HG03159 (cell line): ENCODE measurements at regions not wholly inside any gene's neighbourhood (a gene's known extent, or its start where the extent isn't known, plus 50 kb on each side); places are given as distances from the start of the nearest gene placed in this dataset.

Experiments
- ATAC-seq: cut with Tn5 transposase; IDR thresholded peaks from one replicate; pipeline ENCODE4 v1.9.1; 2021; ENCODE audit warnings: mild to moderate bottlenecking, moderate library complexity; ENCODE audit not compliant: unreplicated experiment

GRCh38 chr11:24298146-24298545, 198.7 kb upstream of the LUZP2 start:
- no peak for ATAC-seq

- no peak for ATAC-seq
Measured at GRCh38 chr11:24311974-24312373, 184.9 kb upstream of the LUZP2 start.

DNA sequence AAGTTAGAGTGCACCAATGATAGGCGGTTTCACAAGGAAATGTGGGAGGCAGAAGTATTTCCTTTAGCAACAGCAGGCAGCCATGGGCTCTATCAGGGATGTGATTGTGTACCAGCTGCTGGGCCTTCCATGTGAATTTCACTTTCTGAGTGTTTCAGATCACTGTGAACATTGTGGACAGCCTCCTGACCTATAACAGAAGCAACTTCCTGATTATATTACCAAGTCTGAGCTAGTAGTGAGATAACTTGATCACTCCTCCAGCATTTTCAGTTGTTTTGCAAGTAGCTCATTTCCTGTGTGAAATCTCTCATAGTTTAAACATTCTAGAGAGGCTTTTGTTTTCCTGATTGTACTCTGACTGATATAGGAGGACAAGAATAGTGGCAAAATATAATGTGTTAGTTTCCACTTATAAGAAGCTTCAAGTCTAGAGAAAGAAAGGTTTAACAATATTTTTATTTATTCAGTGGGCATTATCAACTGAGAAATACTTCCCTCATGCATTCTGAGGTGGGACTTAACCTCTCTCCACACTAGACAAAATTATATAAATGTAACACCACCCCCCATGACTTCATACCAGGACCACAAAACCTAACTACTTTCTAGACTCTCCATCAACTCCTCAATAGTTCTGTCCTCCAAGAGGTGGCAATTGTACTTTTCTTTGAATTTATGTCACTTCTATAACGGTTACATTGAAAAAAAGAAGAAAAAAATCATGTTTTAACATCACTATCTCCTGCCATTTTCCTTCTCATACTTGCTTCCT, 184.2 kb upstream of the LUZP2 start:
- no peak for ATAC-seq

DNA sequence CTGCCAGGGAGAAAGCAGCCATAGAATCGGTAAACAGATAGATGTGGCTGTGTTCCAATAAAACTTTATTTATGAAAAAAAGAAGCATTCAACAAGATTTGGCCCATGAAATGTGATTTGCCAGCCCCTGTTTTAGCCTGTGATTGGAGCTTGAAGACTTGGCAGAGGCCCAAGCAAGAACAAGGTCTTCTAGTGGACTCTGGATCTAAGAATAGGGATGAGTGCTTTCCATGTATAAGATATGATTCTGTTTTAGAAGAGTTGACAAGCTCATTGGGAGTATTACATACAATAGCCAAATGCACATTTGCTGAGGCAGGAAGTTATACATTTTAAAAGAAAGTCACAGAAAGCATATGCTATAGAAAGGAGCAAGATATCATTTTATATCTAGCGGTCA, 175.6 kb upstream of the LUZP2 start:
- ATAC-seq: no peak

DNA sequence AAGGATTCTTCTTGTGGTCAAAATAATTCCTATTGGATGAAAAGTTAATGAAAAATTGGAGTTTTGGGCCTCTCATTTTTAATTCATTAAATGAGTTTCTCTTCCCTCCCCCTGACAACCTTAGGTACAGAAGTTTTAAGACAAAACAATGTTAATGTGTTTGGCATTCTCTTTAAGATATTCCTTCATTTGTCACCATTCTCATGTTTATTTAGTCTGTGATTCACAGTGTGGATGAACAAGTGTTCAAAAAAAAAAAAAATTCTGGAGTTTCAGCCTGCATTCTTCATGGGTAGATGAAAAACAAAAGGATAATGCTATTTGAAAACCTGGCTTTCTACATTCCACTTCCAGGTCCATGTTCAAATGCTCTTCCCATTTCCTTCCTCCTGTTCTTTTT, 172.6 kb upstream of the LUZP2 start:
- no peak for ATAC-seq

GRCh38 chr11:24344222-24344621, 152.6 kb upstream of the LUZP2 start:
- ATAC-seq: no peak

GRCh38 chr11:24348908-24349307, 147.9 kb upstream of the LUZP2 start:
- no peak for ATAC-seq

GRCh38 chr11:24351179-24351578, 145.7 kb upstream of the LUZP2 start:
- ATAC-seq: no peak

DNA sequence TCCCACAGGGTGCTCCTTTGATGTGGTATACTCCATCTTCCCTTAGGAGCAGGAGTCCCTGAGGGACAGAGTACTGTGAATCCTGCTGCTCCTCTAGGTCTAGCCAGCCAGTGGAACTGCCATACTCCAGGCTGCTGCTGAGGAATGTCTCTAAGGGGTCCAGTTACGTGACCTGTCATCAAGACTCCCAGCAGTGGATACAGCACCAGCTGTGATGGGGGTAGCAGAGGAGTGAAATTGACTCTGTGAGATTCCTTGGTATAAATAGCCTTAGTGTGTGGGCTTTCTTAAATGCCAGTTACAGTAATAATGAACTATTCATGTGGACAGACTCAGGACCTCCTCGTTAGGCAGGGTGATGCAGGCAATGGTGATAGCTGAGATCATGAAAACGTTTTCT, 140.4 kb upstream of the LUZP2 start:
- no peak for ATAC-seq

DNA sequence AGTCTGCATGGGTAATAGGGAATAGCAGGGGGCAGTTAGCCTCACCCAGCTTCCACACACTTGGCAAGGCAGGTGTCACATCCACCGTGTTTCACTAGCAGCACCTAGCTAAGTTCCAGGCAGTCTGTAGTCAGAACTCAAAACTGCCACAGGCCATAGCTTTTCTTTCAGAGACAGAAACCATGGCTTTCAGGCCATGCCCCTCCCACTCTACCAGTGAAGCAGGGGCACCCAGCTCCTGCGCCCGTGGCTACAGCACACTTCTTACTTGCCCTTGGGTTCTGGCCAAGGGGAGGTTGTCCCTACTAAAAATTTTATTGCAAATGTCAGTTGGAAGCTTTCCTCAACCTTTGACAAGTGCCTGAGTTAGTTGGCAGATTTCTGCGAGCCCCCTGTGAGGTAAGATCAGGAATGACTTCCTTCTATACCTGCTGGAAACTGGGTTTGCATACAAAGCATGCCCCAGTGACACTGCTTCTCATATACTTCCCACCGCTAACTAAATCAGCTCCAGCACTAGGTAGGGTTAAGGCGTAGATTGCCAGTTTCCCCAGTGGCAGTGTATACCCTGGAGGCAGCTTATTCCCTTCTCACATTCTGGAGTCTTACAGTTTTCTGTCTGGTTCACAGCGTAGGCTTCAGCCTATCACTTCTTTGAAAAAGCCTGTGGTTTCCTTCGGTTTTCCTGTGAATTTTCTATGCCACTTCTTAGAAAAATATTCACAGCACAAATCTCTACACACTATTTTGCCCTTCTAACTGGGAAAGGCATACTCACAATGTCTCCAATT, 139.0 kb upstream of the LUZP2 start:
- no peak for ATAC-seq

DNA sequence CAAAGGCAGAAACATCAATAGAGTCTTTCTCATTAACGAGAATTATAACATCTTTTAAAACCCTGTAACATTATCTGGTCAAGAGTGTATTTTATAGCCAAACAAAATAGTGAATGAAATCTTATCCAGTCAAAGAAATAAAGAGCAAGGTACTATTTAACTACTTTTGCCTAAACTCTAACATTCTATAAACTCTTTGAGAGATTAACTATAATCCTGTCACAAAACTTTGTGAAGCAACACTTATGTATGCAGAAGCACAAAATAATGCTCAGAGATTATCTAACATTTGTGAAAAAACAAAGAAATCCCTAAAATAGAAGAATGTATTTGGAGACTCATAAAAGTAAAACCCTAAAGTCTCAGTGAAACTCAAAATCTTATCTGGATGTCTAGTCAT, 124.4 kb upstream of the LUZP2 start:
- ATAC-seq: no peak

GRCh38 chr11:24373516-24373915, 123.3 kb upstream of the LUZP2 start:
- ATAC-seq: no peak

GRCh38 chr11:24375351-24375750, 121.5 kb upstream of the LUZP2 start:
- ATAC-seq: no peak

GRCh38 chr11:24375931-24376330, 120.9 kb upstream of the LUZP2 start:
- no peak for ATAC-seq

- ATAC-seq: no peak
Measured at GRCh38 chr11:24383137-24383536, 113.7 kb upstream of the LUZP2 start.

DNA sequence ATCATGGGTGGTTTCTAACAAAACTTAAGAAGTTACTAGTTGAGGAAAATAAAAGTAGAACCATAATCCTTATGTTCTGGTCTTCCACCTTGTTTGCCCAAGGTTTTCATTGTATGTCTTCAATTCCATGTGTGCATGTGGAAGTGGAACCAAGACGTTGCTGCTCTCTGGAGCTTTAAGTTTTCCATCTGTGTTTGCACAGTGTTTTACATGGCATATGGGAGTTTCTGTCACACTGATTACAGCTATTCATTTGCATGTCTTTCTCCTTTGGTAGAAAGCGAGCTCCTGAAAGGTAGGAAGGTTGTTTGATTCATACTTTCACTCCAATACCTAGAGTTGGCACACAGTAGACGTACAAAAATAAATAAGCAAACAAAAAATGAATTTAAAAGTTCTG, 112.6 kb upstream of the LUZP2 start:
- no peak for ATAC-seq

DNA sequence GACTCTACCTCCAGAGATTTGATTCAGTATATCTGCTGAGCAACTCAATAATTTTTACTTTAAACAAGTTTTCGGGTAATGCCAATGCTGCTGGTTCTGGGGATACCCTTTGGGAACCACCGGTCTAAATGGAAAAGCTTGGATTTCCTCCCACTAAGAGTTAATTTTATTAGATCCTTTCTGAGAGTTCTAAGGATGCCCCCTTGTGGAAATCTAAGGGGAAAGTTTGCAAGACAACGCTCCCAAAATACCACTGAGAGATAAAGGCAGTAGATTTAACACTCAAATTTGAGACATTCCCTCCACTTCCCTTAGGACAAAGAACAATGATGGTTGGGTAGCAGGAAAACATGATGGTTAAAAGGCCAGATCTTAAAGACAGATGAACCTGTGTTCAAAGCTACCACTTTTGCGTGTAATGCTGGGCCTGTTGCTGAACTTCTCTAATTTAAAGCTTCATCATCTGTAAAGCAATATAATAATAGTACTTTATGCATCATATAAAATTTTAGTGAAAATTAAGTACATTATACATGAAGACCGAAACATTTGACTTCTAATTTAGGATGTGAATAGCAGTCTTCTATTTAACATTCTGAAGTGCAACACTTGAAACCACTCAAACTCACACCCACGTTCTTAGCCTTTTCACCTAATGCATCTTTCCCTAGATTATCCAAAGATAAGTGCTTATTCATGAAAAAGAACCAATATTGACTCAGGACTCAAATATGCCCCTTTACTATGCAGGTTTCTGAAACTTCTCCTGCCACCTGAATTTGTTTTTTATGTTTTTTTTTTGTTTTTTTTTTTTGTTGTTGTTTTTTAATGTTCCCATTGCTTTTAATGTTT, 110.1 kb upstream of the LUZP2 start:
- no peak for ATAC-seq

- ATAC-seq: no peak
Measured at GRCh38 chr11:24389575-24389974, 107.3 kb upstream of the LUZP2 start.

- no peak for ATAC-seq
Measured at GRCh38 chr11:24390016-24390415, 106.8 kb upstream of the LUZP2 start.

DNA sequence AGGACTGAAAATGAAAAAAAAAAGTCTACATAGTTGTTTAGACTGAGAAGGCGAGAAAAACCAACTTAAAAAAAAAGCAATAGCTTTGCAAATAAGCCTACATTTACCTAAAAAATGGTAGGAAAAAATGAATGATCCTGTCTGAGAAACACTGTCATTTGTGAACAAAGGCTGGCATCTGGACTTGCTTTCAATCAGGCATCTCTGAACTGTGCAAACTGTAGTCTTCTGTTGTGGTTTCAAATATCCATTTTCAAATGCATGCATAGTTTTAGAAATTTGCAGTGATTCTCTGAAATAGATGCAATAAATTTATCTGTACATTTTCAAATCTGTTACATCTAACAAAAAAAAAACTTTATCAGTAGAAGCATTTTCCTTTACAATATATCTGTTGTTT, 106.1 kb upstream of the LUZP2 start:
- ATAC-seq: no peak

DNA sequence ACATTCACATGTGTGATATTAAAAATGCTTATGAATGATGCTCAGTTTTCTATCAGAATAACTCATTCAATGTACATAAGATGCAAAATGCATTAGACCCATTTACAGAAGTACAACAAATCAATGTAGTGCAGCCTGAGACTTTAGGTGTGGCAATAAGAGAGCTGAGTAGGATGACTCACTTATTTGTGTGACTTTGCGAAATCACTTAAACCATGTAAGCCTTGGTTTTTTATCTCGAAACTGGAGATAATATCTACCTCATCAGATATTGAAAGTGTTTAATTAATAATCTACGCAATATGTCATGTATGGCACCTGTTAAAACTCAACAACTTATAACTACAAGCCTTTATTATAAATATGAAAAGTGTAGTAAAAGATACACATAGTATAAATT, 105.7 kb upstream of the LUZP2 start:
- ATAC-seq: no peak
